Lower leg skin (tissue), 3 donors: ENCODE measurements at regions not wholly inside any gene's neighbourhood (a gene's known extent, or its start where the extent isn't known, plus 50 kb on each side); places are given as distances from the start of the nearest gene placed in this dataset.

Experiments
- POLR2A ChIP-seq, 2 donors: fragments of 450-650 bp; IDR thresholded peaks; one replicate each; pipeline ENCODE4 v1.6.1; 2016 to 2017; ENCODE audit warnings: antibody characterized with exemption in 2 of 2, mild to moderate bottlenecking in 1 of 2, moderate library complexity in 1 of 2
- TF ChIP-seq, protein P1 (sequence below), 3 donors: fragments of 450-650 bp; IDR thresholded peaks; one replicate each; pipeline ENCODE4 v1.5.1; 2016; ENCODE audit warnings: antibody characterized with exemption in 3 of 3, mild to moderate bottlenecking in 3 of 3, moderate library complexity in 2 of 3

DNA sequence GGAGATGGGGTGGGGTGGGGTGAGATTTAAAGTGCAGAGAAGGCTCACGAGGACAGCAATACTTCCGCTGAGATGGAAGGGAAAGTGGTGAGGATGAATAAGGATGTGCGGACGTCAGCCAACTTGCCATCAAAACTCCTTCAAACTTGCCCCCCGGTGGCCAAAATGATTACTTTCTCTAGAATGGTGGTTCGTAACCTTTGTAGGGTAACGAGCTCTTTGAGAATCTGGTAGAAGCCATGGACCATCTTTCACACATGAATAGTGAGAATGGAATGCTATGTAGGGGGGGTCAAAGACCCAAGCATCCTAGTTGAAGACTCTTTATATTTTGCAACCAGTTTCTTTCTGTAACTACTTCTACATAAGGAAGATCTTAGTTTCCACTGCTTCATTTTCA is 245.9 kb upstream of the DDHD1 start:
- TF ChIP-seq, protein P1, sequence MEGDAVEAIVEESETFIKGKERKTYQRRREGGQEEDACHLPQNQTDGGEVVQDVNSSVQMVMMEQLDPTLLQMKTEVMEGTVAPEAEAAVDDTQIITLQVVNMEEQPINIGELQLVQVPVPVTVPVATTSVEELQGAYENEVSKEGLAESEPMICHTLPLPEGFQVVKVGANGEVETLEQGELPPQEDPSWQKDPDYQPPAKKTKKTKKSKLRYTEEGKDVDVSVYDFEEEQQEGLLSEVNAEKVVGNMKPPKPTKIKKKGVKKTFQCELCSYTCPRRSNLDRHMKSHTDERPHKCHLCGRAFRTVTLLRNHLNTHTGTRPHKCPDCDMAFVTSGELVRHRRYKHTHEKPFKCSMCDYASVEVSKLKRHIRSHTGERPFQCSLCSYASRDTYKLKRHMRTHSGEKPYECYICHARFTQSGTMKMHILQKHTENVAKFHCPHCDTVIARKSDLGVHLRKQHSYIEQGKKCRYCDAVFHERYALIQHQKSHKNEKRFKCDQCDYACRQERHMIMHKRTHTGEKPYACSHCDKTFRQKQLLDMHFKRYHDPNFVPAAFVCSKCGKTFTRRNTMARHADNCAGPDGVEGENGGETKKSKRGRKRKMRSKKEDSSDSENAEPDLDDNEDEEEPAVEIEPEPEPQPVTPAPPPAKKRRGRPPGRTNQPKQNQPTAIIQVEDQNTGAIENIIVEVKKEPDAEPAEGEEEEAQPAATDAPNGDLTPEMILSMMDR (IDR thresholded peaks at IDR 0.05): no peak
- no peak for TF ChIP-seq POLR2A (IDR thresholded peaks at IDR 0.05)
